ENCODE measurements at regions not wholly inside any gene's neighbourhood (a gene's known extent, or its start where the extent isn't known, plus 50 kb on each side); places are given as distances from the start of the nearest gene placed in this dataset.

DNA sequence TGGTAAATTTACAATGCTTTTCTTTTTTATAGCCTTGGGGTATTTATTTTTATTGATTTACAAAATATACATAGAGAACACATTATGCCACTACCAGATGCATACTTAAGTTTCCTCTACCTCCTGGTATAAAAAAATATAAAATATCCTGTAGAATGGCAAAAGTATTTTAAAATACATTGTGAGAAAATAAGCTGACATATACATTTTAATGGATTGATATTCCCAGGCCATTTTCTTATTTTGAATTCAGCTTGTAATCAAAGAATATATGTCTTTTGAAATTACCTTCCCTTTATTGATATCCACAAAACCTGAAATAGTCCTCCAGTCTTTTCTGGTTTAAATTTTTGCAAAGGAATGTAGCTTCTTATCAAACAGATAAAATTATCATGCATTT, 923.9 kb downstream of the CDH18 start:
- Histone ChIP-seq H3K9me3 (no peaks in the 10 kb centered on the region), H3K27ac (no peak overlapping the region), H3K36me3 (no peaks in the 10 kb centered on the region), H3K4me3 (ENCODE audit: low read depth in 1 of 2, low read length in 1 of 2) (no peak overlapping the region), H3K27me3 (no peaks in the 10 kb centered on the region), H3K4me1 (ENCODE audit: control insufficient read depth in 1 of 2, insufficient read depth in 1 of 2, low read depth in 1 of 2, low read length in 1 of 2) (no peaks in the 10 kb centered on the region)
- TF ChIP-seq, protein P1, sequence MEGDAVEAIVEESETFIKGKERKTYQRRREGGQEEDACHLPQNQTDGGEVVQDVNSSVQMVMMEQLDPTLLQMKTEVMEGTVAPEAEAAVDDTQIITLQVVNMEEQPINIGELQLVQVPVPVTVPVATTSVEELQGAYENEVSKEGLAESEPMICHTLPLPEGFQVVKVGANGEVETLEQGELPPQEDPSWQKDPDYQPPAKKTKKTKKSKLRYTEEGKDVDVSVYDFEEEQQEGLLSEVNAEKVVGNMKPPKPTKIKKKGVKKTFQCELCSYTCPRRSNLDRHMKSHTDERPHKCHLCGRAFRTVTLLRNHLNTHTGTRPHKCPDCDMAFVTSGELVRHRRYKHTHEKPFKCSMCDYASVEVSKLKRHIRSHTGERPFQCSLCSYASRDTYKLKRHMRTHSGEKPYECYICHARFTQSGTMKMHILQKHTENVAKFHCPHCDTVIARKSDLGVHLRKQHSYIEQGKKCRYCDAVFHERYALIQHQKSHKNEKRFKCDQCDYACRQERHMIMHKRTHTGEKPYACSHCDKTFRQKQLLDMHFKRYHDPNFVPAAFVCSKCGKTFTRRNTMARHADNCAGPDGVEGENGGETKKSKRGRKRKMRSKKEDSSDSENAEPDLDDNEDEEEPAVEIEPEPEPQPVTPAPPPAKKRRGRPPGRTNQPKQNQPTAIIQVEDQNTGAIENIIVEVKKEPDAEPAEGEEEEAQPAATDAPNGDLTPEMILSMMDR (IDR thresholded peaks at IDR 0.05), result no peak

DNA sequence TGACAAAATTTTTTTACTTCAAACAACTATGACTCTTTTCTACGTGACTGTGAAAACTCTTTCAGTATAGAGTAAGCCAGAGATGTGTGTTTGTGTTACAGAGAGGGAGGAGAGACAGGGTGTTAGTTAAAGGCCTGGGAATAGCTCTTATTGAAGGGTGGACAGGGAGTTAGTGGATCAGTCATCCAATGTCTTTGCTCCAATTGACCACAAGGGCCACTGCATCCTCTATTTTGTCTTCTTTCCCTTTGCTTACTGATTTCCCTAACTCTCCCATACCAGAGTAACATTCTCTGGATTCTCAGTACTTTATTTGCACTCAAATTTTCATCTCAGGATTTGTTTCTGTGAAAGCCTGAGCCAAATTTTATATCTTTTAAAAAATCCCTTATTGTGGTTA, 920.3 kb downstream of the CDH18 start:
- no peaks in the 10 kb centered on the region for H3K4me1 ChIP-seq (ENCODE audit: control insufficient read depth in 1 of 2, insufficient read depth in 1 of 2, low read depth in 1 of 2, low read length in 1 of 2)
- no peaks in the 10 kb centered on the region for H3K27me3 ChIP-seq
- H3K9me3 ChIP-seq, result no peaks in the 10 kb centered on the region
- TF ChIP-seq, protein P1 (IDR thresholded peaks at IDR 0.05), result no peak
- H3K27ac ChIP-seq, result no peak overlapping the region
- H3K36me3 ChIP-seq, result no peaks in the 10 kb centered on the region
- H3K4me3 ChIP-seq (ENCODE audit: low read depth in 1 of 2, low read length in 1 of 2), result no peak overlapping the region

DNA sequence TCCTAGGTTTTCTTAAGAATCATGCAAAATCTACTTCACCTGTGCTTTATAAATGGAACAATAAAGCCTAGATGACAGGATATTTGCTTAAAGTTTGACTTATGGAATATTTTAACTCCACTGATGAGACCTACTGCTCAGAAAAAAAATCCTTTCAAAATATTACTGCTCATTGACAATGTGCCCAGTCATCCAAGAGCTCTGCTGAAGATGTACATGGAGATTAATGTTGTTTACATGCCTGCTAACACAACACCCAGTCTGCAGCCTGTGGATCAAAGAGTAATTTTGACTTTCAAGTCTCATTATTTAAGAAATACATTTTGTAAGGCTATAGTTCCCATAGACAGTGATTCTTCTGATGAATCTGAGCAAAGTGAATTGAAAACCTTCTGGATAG, 889.6 kb downstream of the CDH18 start:
- TF ChIP-seq, protein P1 (IDR thresholded peaks at IDR 0.05), result no peak
- Histone ChIP-seq H3K27ac (no peak overlapping the region), H3K36me3 (no peaks in the 10 kb centered on the region), H3K4me3 (ENCODE audit: low read depth in 1 of 2, low read length in 1 of 2) (no peak overlapping the region), H3K4me1 (ENCODE audit: control insufficient read depth in 1 of 2, insufficient read depth in 1 of 2, low read depth in 1 of 2, low read length in 1 of 2) (no peaks in the 10 kb centered on the region), H3K27me3 (no peaks in the 10 kb centered on the region), H3K9me3 (no peaks in the 10 kb centered on the region)

DNA sequence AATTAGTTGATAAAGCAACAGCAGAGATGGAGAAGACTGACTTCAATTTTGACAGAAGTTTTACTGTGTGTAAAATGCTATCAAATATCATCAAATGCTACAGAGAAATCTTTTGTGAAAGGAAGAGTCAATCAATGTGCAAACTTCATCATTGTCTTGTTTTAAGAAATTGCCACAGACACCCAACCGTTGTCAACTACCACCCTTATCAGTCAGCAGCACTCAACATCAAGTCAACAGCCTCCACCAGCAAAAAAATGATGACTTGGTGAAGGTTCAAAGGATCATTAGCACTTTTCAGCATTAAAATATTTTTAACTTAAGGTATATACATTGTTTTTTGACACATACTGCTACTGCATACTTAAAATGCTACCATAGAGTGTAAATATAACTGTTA, 888.8 kb downstream of the CDH18 start:
- no peak overlapping the region for H3K4me3 ChIP-seq (ENCODE audit: low read depth in 1 of 2, low read length in 1 of 2)
- TF ChIP-seq, protein P1 (IDR thresholded peaks at IDR 0.05), result no peak
- H3K4me1 ChIP-seq (ENCODE audit: control insufficient read depth in 1 of 2, insufficient read depth in 1 of 2, low read depth in 1 of 2, low read length in 1 of 2), result no peaks in the 10 kb centered on the region
- no peaks in the 10 kb centered on the region for H3K27me3 ChIP-seq
- no peaks in the 10 kb centered on the region for H3K36me3 ChIP-seq
- H3K9me3 ChIP-seq, result no peaks in the 10 kb centered on the region
- no peak overlapping the region for H3K27ac ChIP-seq

DNA sequence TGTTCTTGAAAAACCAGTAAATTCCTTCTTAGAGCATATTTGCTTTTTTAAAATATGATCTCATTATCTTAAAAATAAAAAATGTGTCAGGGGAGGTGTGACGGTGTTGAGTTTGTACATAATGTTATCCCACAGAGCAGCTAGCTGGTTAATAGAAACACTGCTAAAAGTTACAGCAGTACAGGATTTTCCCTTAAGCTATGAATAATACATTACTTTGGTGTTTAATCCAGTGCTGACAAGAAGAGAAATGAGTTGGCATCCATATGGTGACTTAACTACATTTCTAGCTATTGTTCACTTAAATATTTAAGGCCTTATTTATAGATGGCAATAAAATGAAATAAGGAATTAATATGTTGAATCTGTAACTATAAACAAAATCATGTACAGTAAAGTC, 883.1 kb downstream of the CDH18 start:
- Histone ChIP-seq H3K27ac (no peak overlapping the region), H3K9me3 (no peaks in the 10 kb centered on the region), H3K36me3 (no peaks in the 10 kb centered on the region), H3K27me3 (no peaks in the 10 kb centered on the region), H3K4me1 (ENCODE audit: control insufficient read depth in 1 of 2, insufficient read depth in 1 of 2, low read depth in 1 of 2, low read length in 1 of 2) (no peaks in the 10 kb centered on the region), H3K4me3 (ENCODE audit: low read depth in 1 of 2, low read length in 1 of 2) (no peak overlapping the region)
- TF ChIP-seq, protein P1 (IDR thresholded peaks at IDR 0.05), result no peak

DNA sequence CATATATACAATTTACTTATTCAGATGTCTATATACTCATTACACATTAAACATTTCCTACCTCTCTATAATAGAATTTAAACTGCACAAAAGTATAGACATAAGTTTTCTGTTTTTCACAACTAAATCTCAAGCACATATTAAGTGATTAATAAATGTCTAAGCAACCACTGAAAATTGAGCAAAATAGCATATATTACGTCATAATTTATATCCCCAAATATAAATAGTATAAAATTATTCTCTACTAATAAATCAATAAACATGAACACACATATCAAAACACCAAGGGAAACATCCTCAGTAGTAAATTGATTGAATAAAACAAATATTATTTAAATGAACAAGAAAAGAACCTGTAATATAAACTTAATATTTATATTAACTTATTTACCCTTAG, 865.1 kb downstream of the CDH18 start:
- no peak overlapping the region for H3K4me3 ChIP-seq (ENCODE audit: low read depth in 1 of 2, low read length in 1 of 2)
- H3K27me3 ChIP-seq, result no peaks in the 10 kb centered on the region
- H3K4me1 ChIP-seq (ENCODE audit: control insufficient read depth in 1 of 2, insufficient read depth in 1 of 2, low read depth in 1 of 2, low read length in 1 of 2), result no peaks in the 10 kb centered on the region
- H3K27ac ChIP-seq, result no peak overlapping the region
- H3K36me3 ChIP-seq, result no peaks in the 10 kb centered on the region
- TF ChIP-seq, protein P1 (IDR thresholded peaks at IDR 0.05), result no peak
- no peaks in the 10 kb centered on the region for H3K9me3 ChIP-seq
